NCI-H748 (cell line): ENCODE measurements at regions not wholly inside any gene's neighbourhood (a gene's known extent, or its start where the extent isn't known, plus 50 kb on each side); places are given as distances from the start of the nearest gene placed in this dataset.
"Not testable (repeated sequence)": the region's sequence is repeated elsewhere in the genome, so short reads cannot be mapped to it uniquely, and the experiment has no call there.

Experiments used
- DNase-seq: peaks from one replicate; lab custom pipeline; 2025; ENCODE audit not compliant: unreplicated experiment; lab: John Stamatoyannopoulos, UW

- no peak for DNase-seq
These were observed 152.9 kb upstream of the ANKFN1 start for GRCh38 chr17:56000411-56000810.

- not testable (repeated sequence) for DNase-seq
These were observed 150.6 kb upstream of the ANKFN1 start for GRCh38 chr17:56002656-56003055.

GRCh38 chr17:56009795-56010651 is 143.3 kb upstream of the ANKFN1 start:
- no peak for DNase-seq

- no peak for DNase-seq
These were observed 141.7 kb upstream of the ANKFN1 start for GRCh38 chr17:56011406-56012131.

GRCh38 chr17:56018211-56018610 is 135.1 kb upstream of the ANKFN1 start:
- DNase-seq = no peak

GRCh38 chr17:56020369-56020768 is 132.9 kb upstream of the ANKFN1 start:
- no peak for DNase-seq

GRCh38 chr17:56021681-56022190 is 131.5 kb upstream of the ANKFN1 start:
- DNase-seq = no peak

GRCh38 chr17:56023851-56024250 is 129.4 kb upstream of the ANKFN1 start:
- DNase-seq = no peak

- no peak for DNase-seq
These were observed 126.4 kb upstream of the ANKFN1 start for GRCh38 chr17:56026915-56027314.

GRCh38 chr17:56028837-56029236 is 124.4 kb upstream of the ANKFN1 start:
- no peak for DNase-seq

- no peak for DNase-seq
These were observed 123.2 kb upstream of the ANKFN1 start for GRCh38 chr17:56030009-56030624.

GRCh38 chr17:56031636-56032035 is 121.6 kb upstream of the ANKFN1 start:
- no peak for DNase-seq

GRCh38 chr17:56034197-56034635 is 119.1 kb upstream of the ANKFN1 start:
- no peak for DNase-seq

- DNase-seq = no peak
These were observed 115.1 kb upstream of the ANKFN1 start for GRCh38 chr17:56038131-56038530.

- DNase-seq = no peak
These were observed 107.4 kb upstream of the ANKFN1 start for GRCh38 chr17:56045872-56046271.

GRCh38 chr17:56047331-56047730 is 105.9 kb upstream of the ANKFN1 start:
- no peak for DNase-seq

- DNase-seq = no peak
These were observed 95.4 kb upstream of the ANKFN1 start for GRCh38 chr17:56057869-56058268.

GRCh38 chr17:56064506-56064905 is 88.8 kb upstream of the ANKFN1 start:
- no peak for DNase-seq

GRCh38 chr17:56074361-56074890 is 78.8 kb upstream of the ANKFN1 start:
- DNase-seq = no peak

- no peak for DNase-seq
These were observed 76.3 kb upstream of the ANKFN1 start for GRCh38 chr17:56076980-56077379.

GRCh38 chr17:56083475-56083874 is 69.8 kb upstream of the ANKFN1 start:
- DNase-seq = no peak
